ENCODE measurements at regions not wholly inside any gene's neighbourhood (a gene's known extent, or its start where the extent isn't known, plus 50 kb on each side); places are given as distances from the start of the nearest gene placed in this dataset.
A peak's percentile ranks its signal among the peaks of the same experiment; 100 is the strongest.

- Histone ChIP-seq H3K27ac (ENCODE audit: low read depth, low read length) (no peak overlapping the region), H3K27me3 (ENCODE audit: insufficient read depth, low read length) (no peaks in the 10 kb centered on the region), H3K9me3 (ENCODE audit: low read depth, low read length) (no peaks in the 10 kb centered on the region), H3K36me3 (ENCODE audit: insufficient read depth, low read length) (no peaks in the 10 kb centered on the region), H3K79me2 (ENCODE audit: insufficient read depth, low read length) (no peaks in the 10 kb centered on the region), H3K4me1 (ENCODE audit: insufficient read depth, low read length) (peaks cover 12% of the 10 kb centered on the region), H2AFZ (ENCODE audit: low read length) (no peak overlapping the region), H3K4me2 (ENCODE audit: insufficient read depth, low read length) (no peak overlapping the region), H3K4me3 (ENCODE audit: insufficient read depth, low read length) (no peak overlapping the region), H4K20me1 (ENCODE audit: insufficient read depth, low read length) (no peaks in the 10 kb centered on the region)
- TF ChIP-seq CTCF (IDR thresholded peaks at IDR 0.05; ENCODE audit: extremely low read depth, low read depth, low read length): no peak
- no peak for DNase-seq (ENCODE audit: insufficient read length, low spot score, missing footprints)
Measured at GRCh38 chr6:145020114-145020513, 715.2 kb downstream of the EPM2A start.

GRCh38 chr6:145020543-145020942 is 714.8 kb downstream of the EPM2A start:
- no peak for DNase-seq (ENCODE audit: insufficient read length, low spot score, missing footprints)
- Histone ChIP-seq H3K4me1 (ENCODE audit: insufficient read depth, low read length) (peaks cover 7% of the 10 kb centered on the region), H4K20me1 (ENCODE audit: insufficient read depth, low read length) (no peaks in the 10 kb centered on the region), H3K27me3 (ENCODE audit: insufficient read depth, low read length) (no peaks in the 10 kb centered on the region), H3K9me3 (ENCODE audit: low read depth, low read length) (no peaks in the 10 kb centered on the region), H2AFZ (ENCODE audit: low read length) (peak overlapping the region; percentile 27), H3K36me3 (ENCODE audit: insufficient read depth, low read length) (no peaks in the 10 kb centered on the region), H3K27ac (ENCODE audit: low read depth, low read length) (no peak overlapping the region), H3K4me3 (ENCODE audit: insufficient read depth, low read length) (no peak overlapping the region), H3K79me2 (ENCODE audit: insufficient read depth, low read length) (no peaks in the 10 kb centered on the region), H3K4me2 (ENCODE audit: insufficient read depth, low read length) (no peak overlapping the region)
- no peak for TF ChIP-seq CTCF (IDR thresholded peaks at IDR 0.05; ENCODE audit: extremely low read depth, low read depth, low read length)

- no peaks in the 10 kb centered on the region for H3K27me3 ChIP-seq (ENCODE audit: insufficient read depth, low read length)
- no peak overlapping the region for H3K4me2 ChIP-seq (ENCODE audit: insufficient read depth, low read length)
- H2AFZ ChIP-seq (ENCODE audit: low read length): no peak overlapping the region
- H3K27ac ChIP-seq (ENCODE audit: low read depth, low read length): no peak overlapping the region
- no peak for TF ChIP-seq CTCF (IDR thresholded peaks at IDR 0.05; ENCODE audit: extremely low read depth, low read depth, low read length)
- no peaks in the 10 kb centered on the region for H3K36me3 ChIP-seq (ENCODE audit: insufficient read depth, low read length)
- no peak overlapping the region for H3K4me3 ChIP-seq (ENCODE audit: insufficient read depth, low read length)
- H4K20me1 ChIP-seq (ENCODE audit: insufficient read depth, low read length): no peaks in the 10 kb centered on the region
- DNase-seq (ENCODE audit: insufficient read length, low spot score, missing footprints): no peak
- H3K9me3 ChIP-seq (ENCODE audit: low read depth, low read length): no peaks in the 10 kb centered on the region
- no peaks in the 10 kb centered on the region for H3K4me1 ChIP-seq (ENCODE audit: insufficient read depth, low read length)
- no peaks in the 10 kb centered on the region for H3K79me2 ChIP-seq (ENCODE audit: insufficient read depth, low read length)
Measured at GRCh38 chr6:145022199-145022796, 713.0 kb downstream of the EPM2A start.

- no peaks in the 10 kb centered on the region for H3K79me2 ChIP-seq (ENCODE audit: insufficient read depth, low read length)
- no peak overlapping the region for H3K27ac ChIP-seq (ENCODE audit: low read depth, low read length)
- no peaks in the 10 kb centered on the region for H4K20me1 ChIP-seq (ENCODE audit: insufficient read depth, low read length)
- H3K4me2 ChIP-seq (ENCODE audit: insufficient read depth, low read length): no peak overlapping the region
- H3K4me3 ChIP-seq (ENCODE audit: insufficient read depth, low read length): no peak overlapping the region
- H3K27me3 ChIP-seq (ENCODE audit: insufficient read depth, low read length): no peaks in the 10 kb centered on the region
- no peak for TF ChIP-seq CTCF (IDR thresholded peaks at IDR 0.05; ENCODE audit: extremely low read depth, low read depth, low read length)
- no peak overlapping the region for H2AFZ ChIP-seq (ENCODE audit: low read length)
- DNase-seq (ENCODE audit: insufficient read length, low spot score, missing footprints): no peak
- H3K4me1 ChIP-seq (ENCODE audit: insufficient read depth, low read length): no peaks in the 10 kb centered on the region
- no peaks in the 10 kb centered on the region for H3K36me3 ChIP-seq (ENCODE audit: insufficient read depth, low read length)
- no peaks in the 10 kb centered on the region for H3K9me3 ChIP-seq (ENCODE audit: low read depth, low read length)
Measured at GRCh38 chr6:145023116-145023726, 712.1 kb downstream of the EPM2A start.

Measured in osteoblast (primary cell).